CD4-positive, alpha-beta T cell treated with Interleukin-15 for 4 hours (primary cell): ENCODE measurements at regions not wholly inside any gene's neighbourhood (a gene's known extent, or its start where the extent isn't known, plus 50 kb on each side); places are given as distances from the start of the nearest gene placed in this dataset.
"Not testable (repeated sequence)": the region's sequence is repeated elsewhere in the genome, so short reads cannot be mapped to it uniquely, and the experiment has no call there.

Source experiments
- DNase-seq: peaks from one replicate; pipeline ENCODE4 v3.0.0-alpha.2; 2020; ENCODE audit warnings: low spot score

- no peak for DNase-seq
Measured at GRCh38 chr20:22848364-22848763, 186.7 kb upstream of the SSTR4 start.

GRCh38 chr20:22851679-22852346, 183.3 kb upstream of the SSTR4 start:
- DNase-seq: not testable (repeated sequence)

GRCh38 chr20:22861231-22861980, 173.7 kb upstream of the SSTR4 start:
- DNase-seq: no peak

GRCh38 chr20:22861990-22862389, 173.1 kb upstream of the SSTR4 start:
- no peak for DNase-seq

- DNase-seq: no peak
Measured at GRCh38 chr20:22862671-22863230, 172.4 kb upstream of the SSTR4 start.

- DNase-seq: no peak
Measured at GRCh38 chr20:22863826-22864225, 171.3 kb upstream of the SSTR4 start.

- DNase-seq: no peak
Measured at GRCh38 chr20:22866812-22867341, 168.2 kb upstream of the SSTR4 start.

- DNase-seq: no peak
Measured at GRCh38 chr20:22878166-22878565, 156.9 kb upstream of the SSTR4 start.

- no peak for DNase-seq
Measured at GRCh38 chr20:22880277-22880676, 154.8 kb upstream of the SSTR4 start.

- DNase-seq: no peak
Measured at GRCh38 chr20:22887796-22888195, 147.3 kb upstream of the SSTR4 start.

- DNase-seq: no peak
Measured at GRCh38 chr20:22890594-22891300, 144.4 kb upstream of the SSTR4 start.

GRCh38 chr20:22901164-22901563, 133.9 kb upstream of the SSTR4 start:
- no peak for DNase-seq

- DNase-seq: no peak
Measured at GRCh38 chr20:22901921-22902320, 133.2 kb upstream of the SSTR4 start.

- no peak for DNase-seq
Measured at GRCh38 chr20:22904386-22904785, 130.7 kb upstream of the SSTR4 start.

GRCh38 chr20:22904905-22905304, 130.2 kb upstream of the SSTR4 start:
- DNase-seq: no peak

- DNase-seq: no peak
Measured at GRCh38 chr20:22905658-22906057, 129.5 kb upstream of the SSTR4 start.

GRCh38 chr20:22908437-22908836, 126.7 kb upstream of the SSTR4 start:
- no peak for DNase-seq

GRCh38 chr20:22908944-22909343, 126.2 kb upstream of the SSTR4 start:
- no peak for DNase-seq

- DNase-seq: no peak
Measured at GRCh38 chr20:22909436-22909835, 125.7 kb upstream of the SSTR4 start.

GRCh38 chr20:22910287-22910852, 124.7 kb upstream of the SSTR4 start:
- DNase-seq: no peak

GRCh38 chr20:22914291-22914690, 120.8 kb upstream of the SSTR4 start:
- no peak for DNase-seq

GRCh38 chr20:22915512-22915911, 119.6 kb upstream of the SSTR4 start:
- DNase-seq: no peak
